ENCODE measurements at regions not wholly inside any gene's neighbourhood (a gene's known extent, or its start where the extent isn't known, plus 50 kb on each side); places are given as distances from the start of the nearest gene placed in this dataset.
"Not testable (repeated sequence)": the region's sequence is repeated elsewhere in the genome, so short reads cannot be mapped to it uniquely, and the experiment has no call there.

DNA sequence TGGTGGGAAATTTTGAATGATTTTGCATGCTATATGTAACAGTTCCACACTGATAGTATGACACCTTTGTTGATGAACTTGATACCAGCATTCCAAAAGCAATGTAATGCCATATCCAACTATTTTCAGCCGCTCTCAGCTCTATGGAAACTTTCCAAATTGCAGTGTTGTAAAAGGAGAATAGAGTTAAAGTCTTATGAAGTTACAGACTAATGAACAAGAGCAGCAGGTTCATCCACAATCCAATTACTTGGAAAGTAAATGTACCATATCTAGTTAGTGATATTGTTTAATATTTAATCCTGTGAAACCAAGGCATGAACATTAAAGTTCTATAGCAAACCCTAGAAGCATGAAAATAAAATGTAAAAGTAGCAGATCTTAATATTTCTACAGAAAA is 418.2 kb downstream of the TUSC1 start:
- peak; percentile 46 for DNase-seq

DNA sequence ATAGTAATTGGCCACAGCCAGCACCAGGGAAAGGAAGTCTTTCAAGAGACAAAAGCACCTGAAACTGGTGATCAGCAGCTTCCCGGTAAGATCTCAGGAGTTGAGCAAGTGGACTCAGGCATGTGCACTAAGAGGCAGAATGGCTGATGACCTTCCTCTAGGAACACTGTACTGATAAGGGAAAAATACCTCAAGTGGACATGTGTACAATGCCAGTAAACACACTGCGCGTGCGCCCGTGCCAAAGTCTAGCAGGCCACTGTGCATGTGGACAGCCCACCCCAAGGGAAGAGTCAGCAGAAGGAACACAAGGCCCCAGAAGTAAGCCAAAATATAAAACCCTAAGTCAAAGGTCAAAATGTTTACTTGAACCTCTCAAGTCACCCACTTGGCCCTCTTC is 423.0 kb downstream of the TUSC1 start:
- DNase-seq: no peak

DNA sequence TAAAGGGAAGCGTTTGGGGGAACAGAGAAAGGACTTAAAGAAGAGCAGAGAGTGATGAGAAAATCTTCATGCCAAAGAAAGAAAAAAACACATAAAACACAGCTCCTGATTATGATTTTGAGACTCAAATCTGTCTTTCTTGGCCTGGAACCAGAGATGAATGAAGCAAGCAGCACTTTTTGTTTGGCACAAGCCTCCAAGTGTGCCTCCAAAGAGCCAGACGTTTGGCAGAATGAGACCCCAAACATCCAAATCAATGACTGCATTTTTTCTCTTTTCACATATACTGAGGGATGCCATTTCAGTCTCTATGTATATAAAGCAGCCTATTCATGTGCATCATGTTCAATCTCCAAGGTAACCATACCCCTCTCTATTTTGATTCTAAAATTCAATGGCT is 424.2 kb downstream of the TUSC1 start:
- no peak for DNase-seq

DNA sequence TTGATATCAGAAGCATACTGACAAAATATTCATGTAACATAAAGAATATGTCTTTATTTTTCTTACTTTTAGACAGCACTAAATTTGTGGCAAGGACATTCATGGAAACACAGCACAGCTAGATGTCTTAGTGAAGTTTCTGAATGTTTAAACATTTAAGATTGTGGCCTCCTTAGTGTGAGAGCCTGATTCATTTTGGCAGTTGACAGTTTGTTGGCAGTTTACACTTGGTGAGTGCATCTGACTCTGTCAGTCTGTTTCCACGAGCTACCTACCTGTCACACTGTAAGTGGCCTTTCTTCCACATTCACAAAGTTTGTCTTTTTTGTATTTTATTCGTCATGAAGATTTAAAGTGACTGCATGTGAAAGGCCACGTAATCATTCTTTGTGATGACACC is 436.8 kb downstream of the TUSC1 start:
- no peak for DNase-seq

DNA sequence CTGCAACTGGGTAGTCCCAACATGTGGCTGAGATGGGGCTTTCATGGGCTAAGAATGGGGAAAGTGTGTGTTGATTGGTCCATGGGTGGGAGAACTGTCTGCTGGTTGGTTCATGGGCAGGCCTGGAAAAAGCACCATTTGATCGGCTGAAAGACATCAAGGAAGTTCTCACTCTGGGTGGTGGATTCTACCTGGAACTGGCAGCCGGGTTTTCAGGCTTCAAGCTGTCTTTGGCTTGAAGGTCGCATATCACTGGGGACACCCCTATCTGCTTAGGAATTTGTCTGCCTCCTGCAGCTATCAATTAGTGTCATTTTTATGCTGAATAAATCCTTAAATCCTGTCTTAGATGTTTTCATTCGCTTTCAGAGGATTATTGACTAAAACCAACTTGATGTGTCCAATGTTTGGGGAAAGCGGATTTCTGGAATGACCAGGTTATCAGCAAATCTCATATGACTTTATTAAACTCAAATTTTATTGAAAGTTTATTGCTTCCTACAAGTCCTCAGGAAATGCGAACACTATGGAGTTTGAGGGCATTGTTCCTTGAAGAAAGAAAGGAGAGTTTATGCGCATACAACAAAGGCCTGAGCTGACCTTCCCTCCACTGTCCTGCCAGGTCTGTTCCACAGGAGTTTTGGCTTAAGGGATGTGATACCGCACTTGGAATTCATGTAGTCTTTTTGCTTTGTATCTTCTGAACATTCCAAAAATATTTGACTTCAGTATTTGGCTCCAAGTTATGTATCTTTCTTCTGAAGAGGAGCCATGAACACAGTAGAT is 451.1 kb downstream of the TUSC1 start:
- no peak for DNase-seq

DNA sequence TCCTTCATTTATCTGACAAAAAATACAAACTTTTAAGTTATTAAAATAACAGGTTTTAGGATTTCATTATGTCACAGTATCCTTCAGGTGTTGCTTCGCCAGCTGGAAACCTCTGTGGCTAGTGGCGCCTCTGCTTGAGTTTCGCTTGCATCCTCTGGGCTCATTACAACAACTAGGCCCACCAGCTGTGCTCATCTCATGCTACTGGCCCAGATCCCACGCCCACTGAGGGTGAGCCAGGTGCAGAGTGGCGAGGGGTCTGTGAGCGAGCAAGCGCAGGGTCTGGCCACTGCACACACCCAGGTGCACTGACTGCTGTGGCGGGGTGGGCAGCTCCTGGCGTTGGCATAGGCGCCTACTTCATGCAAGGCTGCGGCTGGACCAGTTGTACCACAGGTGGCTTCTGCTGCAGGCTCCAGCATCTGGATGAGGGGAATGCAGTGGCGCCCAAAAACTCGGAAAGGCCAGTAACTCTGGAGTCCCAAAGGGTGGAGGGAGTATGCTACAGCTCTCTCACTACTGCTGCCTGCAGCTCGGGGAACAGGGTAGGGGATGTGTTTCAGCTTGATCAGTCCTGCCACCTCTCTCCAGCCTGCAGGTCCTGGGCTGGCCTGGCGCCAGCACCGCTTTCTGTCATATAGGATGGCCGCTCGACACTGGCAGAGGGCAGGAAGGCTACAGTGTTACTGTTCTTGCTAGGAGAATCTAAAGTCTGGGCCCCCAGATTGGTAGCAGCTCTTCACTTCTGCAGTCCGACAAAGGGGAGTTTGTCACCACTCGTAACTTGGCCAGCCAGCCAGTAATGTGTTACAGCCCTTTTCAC is 452.1 kb downstream of the TUSC1 start:
- no peak for DNase-seq

DNA sequence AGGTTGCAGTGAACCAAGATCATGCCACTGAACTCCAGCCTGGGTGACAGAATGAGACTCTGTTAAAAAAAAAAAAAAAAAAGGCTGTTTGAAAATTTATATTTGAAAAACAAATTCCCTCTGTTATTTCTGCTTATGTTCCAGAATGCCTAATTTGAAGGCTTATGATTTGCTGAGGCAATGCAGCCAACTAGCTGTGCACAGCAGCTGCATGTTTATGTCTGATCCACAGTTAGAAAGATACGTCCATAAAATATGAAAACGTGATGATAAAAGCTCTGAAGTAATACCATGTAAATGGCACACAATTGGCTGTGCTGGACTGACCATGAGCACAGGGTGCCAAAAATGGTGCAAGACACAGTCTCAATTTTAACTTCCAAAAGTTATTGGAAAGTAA is 453.2 kb downstream of the TUSC1 start:
- DNase-seq: no peak

DNA sequence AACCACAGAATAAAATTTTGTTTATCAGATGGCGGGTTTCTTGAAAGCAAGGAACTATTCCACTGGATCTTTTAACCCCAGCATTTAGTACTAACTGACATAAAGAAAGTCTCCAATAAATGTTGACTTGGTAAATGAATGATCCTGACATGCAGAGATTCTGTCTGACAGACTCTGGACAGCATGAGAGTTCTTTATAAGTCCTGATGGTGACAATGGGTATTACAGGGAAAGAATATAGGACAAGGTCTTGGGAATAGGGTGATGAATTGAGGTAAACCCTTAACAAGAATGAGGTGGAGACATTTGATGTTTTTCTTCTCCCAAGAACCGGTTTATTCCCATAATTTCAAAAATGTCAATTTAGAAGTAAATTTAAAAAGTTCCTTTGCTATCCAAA is 453.9 kb downstream of the TUSC1 start:
- DNase-seq: no peak

DNA sequence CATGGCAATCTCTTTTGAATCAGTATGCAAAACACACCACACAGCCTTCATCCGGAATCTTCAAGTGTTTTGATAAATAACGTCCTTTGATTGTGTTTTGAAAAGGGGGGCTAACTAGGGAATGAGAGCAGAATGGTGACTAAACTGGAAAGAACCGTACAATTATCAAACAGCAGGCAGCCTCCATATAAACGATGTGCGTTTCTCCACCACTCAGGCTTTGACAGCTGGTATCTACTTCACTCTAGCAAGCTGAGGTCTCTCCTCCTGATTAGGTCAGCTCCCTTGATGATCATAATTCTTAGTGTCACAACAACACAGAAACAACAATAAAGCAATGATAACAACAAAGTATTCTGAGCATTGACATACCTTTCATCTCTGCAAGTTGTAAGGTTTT is 465.9 kb downstream of the TUSC1 start:
- DNase-seq: no peak

DNA sequence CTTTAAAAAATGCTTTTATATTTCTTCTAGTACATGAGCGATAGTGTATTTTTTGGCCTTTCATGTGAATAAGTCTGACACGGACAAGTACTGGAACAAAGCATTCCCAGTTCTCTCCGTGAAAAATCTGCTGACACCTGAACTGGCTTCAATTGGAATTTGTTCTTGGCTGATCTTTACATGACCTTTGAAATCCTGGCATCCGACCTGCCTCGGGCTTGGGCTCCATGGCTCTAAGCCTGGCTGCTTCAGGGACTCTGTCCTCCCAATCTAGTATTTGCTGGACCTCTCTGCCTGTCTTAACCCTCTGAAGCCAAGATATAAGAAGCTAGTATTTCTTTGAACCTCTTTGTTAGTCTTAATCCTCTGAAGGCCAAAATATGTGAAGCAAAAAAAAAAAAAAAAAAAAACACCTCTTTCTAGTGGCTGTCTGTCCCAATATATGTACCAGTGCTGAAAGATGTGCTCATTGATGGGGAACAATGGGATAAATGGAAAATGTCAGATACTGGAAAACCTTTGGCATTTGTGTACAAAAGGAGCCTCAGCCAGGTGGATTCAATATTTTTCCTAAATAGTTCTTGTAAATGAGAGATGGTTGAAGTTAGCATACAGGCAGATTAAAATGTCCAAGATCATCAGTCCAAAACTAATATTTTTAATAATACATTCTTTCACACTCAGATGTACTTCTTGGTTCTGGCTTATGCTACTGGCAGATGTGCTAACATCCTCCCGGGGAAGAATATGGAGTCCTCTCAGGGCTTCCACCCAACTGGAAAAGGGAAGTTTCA is 470.6 kb downstream of the TUSC1 start:
- no peak for DNase-seq

DNA sequence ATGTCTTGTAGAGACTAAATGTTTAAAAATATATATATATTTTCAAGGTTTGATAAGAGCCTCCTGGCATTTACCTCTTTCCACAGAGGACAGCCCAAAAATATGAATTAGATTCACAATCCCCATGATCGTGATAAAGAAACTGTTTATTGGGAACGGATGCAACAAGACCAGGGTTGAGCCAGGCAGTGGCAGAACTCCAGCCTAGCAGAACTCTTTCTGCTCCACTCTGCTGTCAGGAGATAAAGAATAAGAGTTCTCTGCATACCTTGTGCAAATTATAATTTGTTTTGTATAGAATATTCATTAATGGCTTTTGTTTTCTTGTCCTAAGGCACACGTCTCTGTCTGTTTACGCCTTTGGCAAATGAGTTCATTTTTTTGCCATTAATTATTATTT is 472.2 kb downstream of the TUSC1 start:
- DNase-seq: no peak

DNA sequence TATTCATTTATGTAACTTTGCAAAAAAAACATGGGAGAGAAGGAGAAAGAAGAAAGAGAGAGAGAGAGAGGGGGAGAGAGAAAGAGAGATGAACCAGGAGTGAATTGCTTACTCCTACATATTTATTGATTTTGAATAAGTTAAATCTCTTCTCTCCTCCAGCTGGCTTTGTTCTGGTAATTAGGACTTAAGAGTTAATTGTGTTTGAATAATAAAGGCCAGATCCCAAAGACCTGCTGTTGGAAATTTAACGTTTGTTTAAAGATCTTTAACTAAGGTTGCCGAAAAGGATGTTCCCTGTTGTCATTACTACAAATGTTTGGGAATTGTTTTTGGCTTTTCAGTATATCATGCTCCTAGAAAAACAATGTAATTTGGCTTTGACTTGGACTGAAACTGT is 473.0 kb downstream of the TUSC1 start:
- no peak for DNase-seq

DNA sequence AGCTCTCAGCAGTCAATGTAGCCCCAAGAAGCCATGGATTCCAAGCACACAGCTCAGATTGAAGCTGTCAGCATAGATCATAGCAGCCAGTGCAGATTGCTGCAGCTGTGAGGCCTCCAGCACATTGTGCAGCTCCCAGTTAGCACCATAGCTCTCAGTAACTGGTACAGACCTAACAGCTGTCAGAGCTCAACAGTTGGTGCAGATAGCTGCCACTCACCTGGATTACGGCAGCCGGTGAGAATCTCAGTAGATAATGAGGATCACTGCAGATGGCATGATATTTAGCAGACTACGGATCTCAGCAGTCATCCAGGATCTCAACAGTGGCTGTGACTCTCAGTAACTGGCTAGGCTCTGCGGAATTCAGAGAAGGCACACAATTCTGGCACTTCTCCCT is 500.4 kb downstream of the TUSC1 start:
- DNase-seq: no peak

DNA sequence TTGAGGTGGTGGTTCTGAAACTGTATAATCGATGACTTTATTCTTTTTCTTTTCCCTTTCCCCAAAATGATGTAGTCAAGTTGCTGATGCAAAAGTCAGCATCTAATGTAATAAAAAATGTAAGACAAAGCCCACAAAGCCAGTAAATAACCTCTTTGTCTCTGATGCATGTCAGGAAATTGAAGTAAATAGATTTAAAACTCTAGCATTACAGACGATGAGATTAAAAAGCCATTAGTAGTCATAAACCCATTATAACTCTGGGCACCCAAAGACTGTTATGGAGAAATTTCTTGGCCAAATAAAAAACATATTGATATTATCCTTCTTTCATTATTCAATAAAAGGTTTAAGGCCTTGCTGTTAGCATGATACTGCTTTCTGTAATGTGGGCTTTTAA is 548.7 kb downstream of the TUSC1 start:
- no peak for DNase-seq

DNA sequence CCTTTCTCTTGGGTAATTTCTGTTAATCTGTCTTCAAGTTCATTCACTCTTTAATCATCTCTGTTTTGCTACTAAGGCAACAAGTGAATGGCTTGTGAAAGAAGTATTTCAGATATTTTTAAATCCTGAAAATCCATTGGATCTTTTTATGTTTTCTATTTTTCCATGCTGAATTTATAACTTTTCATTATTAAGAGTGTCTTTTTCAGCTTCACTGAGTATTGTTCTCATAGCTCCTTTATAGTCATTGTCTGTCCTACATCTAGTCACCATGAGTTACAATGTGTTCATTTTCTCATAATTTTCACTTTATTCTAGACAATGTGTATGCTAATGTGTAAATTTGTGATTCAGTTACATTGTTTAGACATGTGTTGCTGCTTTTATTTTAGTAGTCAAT is 556.4 kb downstream of the TUSC1 start:
- no peak for DNase-seq

DNA sequence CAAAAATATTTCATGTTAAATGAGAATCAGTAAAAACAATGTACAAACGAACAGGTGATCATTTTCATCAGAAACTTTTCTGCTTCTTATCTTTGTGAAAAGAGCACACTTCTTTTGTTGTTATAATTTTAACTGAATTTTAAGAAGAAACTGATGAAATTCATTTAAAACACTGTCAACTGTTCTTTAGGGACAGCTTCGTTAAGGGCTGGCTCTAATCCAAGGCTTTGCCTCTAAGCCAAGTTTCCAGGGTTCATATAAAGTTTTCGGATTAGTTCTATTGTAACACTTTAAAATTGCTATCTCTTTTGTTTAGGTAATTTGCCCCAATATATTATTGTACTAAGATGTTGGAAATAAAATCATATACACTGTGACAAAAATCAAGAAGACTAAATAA is 559.2 kb downstream of the TUSC1 start:
- DNase-seq: peak; percentile 2

DNA sequence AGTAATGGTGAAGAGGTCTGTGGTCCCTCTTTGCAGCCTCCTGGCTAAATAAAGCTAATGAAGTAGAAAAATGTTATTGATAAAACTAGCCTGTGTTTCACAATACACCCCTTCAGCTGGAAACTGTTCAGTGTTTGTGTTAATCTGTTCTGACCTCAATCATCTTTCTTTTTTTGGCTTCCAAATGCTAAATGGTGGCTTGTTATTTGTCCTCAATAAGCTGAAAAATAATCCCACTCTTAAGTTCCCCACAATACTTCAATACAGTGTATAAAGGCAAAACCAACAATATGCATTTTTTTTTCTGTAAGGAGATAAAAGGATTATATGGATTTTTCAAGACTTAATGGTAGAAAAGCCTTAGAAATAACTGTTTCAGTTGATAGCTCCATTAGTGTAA is 560.5 kb downstream of the TUSC1 start:
- DNase-seq: no peak

DNA sequence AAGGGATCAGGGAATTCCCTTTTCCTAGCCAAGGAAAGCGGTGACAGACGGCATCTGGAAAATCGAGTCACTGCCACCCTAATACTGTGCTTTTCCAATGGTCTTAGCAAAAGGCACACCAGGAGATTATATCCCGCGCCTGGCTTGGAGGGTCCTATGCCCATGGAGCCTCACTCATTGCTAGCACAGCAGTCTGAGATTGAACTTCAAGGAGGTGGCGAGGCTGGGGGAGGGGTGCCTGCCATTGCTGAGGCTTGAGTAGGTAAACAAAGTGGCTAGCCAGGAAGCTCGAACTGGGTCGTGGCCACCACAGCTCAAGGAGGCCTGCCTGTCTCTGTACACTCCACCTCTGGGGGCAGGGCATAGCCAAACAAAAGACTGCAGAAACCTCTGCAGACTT is 556.5 kb upstream of the IZUMO3 start:
- not testable (repeated sequence) for DNase-seq

DNA sequence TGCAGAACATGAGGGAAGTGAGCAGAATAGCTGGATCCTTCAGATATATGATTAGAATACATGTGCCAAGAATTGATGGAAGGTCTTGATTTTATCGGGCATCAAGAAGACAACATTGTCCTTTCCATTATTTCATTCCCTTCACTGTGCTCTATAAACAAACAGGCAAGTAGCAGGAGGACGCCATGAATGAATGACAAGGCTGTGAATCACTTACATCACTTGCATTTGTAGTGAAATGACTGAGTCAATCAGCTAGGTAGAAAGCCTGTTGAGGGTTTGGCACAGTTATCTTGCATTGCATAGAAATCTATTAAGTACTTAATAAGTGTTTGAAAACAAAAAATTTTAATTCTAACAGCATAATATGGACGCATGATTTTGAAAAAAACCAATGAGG is 548.8 kb upstream of the IZUMO3 start:
- DNase-seq: no peak

DNA sequence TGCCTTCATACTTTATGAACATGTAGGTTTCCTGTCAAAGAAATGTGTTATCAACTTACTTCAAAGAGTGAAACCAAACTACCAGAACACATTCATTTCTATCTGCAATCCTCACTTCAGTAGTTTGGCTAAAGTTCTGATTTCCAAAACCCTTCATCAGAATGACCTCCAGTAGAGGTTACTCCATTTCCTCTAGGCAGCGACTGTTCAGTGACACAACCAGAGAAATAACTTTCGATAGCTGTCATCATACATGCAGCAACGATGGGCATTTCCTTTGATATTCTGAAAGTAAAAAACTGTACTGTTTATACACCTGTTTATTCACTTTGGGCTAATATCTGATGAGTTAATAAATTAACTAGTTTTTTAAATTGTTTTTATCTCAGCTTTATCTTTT is 532.5 kb upstream of the IZUMO3 start:
- DNase-seq: no peak

DNA sequence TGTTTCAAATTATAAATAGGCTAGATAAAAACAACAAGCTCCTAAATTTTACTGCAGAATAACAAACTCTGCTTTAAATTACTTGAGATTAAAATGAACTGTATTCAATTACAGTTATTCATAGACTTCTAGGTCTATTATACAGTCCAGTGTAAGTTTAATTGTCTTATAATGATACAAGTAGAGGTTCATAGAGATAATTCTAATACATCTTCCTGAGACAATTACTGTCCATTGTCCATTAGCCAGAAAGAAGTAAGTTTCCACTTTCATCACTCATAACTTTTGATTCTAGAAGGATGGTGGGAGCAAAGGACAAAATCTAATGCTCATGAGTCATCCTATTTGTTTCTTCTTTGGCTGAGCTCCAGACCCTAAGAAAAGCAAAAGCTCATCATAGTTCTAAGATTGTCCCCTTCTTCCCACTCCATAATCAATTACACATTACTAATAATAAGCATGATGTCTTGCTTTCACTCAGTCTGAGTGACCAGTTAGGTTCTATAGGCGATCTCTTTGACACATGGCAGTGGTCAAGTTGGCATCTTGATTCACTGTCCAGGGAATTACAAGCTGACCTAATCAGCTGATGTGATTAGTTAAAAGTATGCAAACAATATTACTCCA is 502.5 kb upstream of the IZUMO3 start:
- no peak for DNase-seq

DNA sequence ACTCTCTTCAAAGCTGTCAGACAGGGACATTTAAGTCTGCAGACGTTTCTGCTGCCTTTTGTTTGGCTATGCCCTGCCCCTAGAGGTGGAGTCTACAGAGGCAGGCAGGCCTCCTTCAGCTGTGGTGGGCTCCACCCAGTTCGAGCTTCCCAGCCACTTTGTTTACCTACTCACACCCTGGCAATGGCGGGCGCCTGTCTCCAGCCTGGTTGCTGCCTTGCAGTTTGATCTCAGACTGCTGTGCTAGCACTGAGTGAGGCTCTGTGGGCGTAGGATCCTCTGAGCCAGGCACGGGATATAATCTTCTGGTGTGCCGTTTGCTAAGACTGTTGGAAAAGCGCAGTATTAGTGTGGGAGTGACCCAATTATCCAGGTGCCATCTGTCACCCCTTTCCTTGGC is 499.8 kb upstream of the IZUMO3 start:
- not testable (repeated sequence) for DNase-seq

DNA sequence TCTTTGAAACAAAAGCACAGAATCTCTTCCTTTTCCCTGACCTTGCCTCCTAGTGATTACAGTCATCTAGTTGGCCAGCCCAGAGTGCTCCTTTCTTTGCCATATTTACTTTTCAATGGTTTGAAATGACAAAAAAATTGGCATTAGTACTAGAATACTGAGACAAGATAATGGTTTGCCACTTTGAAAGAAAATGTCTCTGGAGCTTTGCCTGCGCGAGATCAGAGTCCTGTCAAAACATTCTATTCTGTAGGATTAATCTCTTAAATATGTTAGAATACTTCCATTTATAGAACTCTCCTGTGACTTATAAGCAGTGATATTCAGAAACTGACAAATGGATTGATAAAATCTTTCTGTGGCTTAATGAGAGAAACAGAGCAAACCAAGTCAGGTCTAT is 484.0 kb upstream of the IZUMO3 start:
- DNase-seq: no peak
